GM12878 (cell line): ENCODE measurements at regions not wholly inside any gene's neighbourhood (a gene's known extent, or its start where the extent isn't known, plus 50 kb on each side); places are given as distances from the start of the nearest gene placed in this dataset.

Experiments used
- CBX5 ChIP-seq: sonication (generic); IDR thresholded peaks from 2 replicates; pipeline ENCODE4 v1.6.1; 2016; ENCODE audit warnings: low read depth, moderate library complexity, mild to moderate bottlenecking, inconsistent platforms
- CTCF ChIP-seq, 3 experiments: IDR thresholded peaks in 2 of 3; conservative IDR thresholded peaks in 1 of 3; 2 replicates each; pipeline ENCODE4 v1.5.1; 2011; ENCODE audit warnings: low read depth in 3 of 3, low read length in 3 of 3, mild to moderate bottlenecking in 3 of 3, control low read depth in 2 of 3, moderate library complexity in 2 of 3, inconsistent platforms in 1 of 3, mixed read lengths in 1 of 3; ENCODE audit not compliant: control insufficient read depth in 2 of 3, insufficient read depth in 1 of 3; ENCODE audit errors: extremely low read depth in 1 of 3
- EZH2 ChIP-seq: IDR thresholded peaks from 2 replicates; pipeline ENCODE4 v1.6.1; 2012; ENCODE audit warnings: low read depth, mild to moderate bottlenecking, control low read depth, inconsistent platforms, low read length, borderline replicate concordance; ENCODE audit not compliant: control insufficient read depth
- PKNOX1 ChIP-seq: fragments of 450-650 bp; IDR thresholded peaks from 2 replicates; pipeline ENCODE4 v1.6.1; 2016; ENCODE audit warnings: mild to moderate bottlenecking
- POLR2A ChIP-seq: IDR thresholded peaks from 2 replicates; pipeline ENCODE4 v1.6.1; 2011; ENCODE audit warnings: low read depth, mild to moderate bottlenecking, low read length
- RAD21 ChIP-seq: IDR thresholded peaks from 2 replicates; pipeline ENCODE4 v1.6.1; 2011; ENCODE audit warnings: mild to moderate bottlenecking, low read depth, low read length, moderate library complexity; ENCODE audit not compliant: insufficient read depth
- RFX5 ChIP-seq: IDR thresholded peaks from 2 replicates; pipeline ENCODE4 v1.6.1; 2011; ENCODE audit warnings: low read depth, low read length, improper control_type of control experiment
- SREBF1 ChIP-seq: IDR thresholded peaks from 2 replicates; pipeline ENCODE4 v1.6.1; 2012; ENCODE audit warnings: mild to moderate bottlenecking, low read length
- ZSCAN29 ChIP-seq: fragments of 450-650 bp; IDR thresholded peaks from 2 replicates; pipeline ENCODE4 v1.6.1; 2017; ENCODE audit warnings: mild to moderate bottlenecking, moderate library complexity

GRCh38 chr13:103694471-103694870, 628.3 kb upstream of the SLC10A2 start:
- no peak for TF ChIP-seq RAD21
- no peak for TF ChIP-seq RFX5
- no peak for TF ChIP-seq CBX5
- TF ChIP-seq EZH2, result no peak
- TF ChIP-seq PKNOX1, result no peak
- TF ChIP-seq CTCF (IDR thresholded peaks at IDR 0.05 in 2 of 3, conservative IDR thresholded peaks at IDR 0.05 in 1 of 3; ENCODE audit: control insufficient read depth in 2 of 3, extremely low read depth in 1 of 3, insufficient read depth in 1 of 3, low read depth in 3 of 3, low read length in 3 of 3), result no peak
- no peak for TF ChIP-seq POLR2A
- no peak for TF ChIP-seq SREBF1
- TF ChIP-seq ZSCAN29, result no peak
